ENCODE measurements at regions not wholly inside any gene's neighbourhood (a gene's known extent, or its start where the extent isn't known, plus 50 kb on each side); places are given as distances from the start of the nearest gene placed in this dataset.

DNA sequence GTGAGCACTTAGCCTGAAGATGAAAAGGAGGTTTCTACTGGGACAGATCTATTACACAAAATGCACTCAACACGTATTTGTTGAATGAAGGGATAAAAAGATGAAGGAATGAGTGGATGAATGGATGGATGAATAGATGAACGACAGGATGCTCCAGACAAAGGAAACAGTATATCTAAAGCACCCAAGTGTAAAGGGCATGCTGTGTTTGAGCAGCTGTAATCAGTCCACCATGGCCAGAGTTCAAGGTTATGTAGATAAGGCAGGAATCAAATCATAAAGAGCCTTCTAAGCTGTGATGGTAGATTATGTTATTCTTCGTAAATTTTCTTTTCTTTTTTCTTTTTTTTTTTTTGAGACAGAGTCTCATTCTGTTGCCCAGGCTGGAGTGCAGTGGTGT, 194.4 kb upstream of the FOXN2 start:
- H3K27me3 ChIP-seq (ENCODE audit: control insufficient read depth, extremely low read depth, insufficient read depth, low read length): no peaks in the 10 kb centered on the region
- no peak for TF ChIP-seq EZH2 (IDR thresholded peaks at IDR 0.05; ENCODE audit: low read length)
- TF ChIP-seq, protein P1, sequence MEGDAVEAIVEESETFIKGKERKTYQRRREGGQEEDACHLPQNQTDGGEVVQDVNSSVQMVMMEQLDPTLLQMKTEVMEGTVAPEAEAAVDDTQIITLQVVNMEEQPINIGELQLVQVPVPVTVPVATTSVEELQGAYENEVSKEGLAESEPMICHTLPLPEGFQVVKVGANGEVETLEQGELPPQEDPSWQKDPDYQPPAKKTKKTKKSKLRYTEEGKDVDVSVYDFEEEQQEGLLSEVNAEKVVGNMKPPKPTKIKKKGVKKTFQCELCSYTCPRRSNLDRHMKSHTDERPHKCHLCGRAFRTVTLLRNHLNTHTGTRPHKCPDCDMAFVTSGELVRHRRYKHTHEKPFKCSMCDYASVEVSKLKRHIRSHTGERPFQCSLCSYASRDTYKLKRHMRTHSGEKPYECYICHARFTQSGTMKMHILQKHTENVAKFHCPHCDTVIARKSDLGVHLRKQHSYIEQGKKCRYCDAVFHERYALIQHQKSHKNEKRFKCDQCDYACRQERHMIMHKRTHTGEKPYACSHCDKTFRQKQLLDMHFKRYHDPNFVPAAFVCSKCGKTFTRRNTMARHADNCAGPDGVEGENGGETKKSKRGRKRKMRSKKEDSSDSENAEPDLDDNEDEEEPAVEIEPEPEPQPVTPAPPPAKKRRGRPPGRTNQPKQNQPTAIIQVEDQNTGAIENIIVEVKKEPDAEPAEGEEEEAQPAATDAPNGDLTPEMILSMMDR (optimal IDR thresholded peaks at IDR 0.05 in 1 of 3, IDR thresholded peaks at IDR 0.05 in 1 of 3, conservative IDR thresholded peaks at IDR 0.05 in 1 of 3; ENCODE audit: extremely low read depth in 1 of 3, insufficient read depth in 2 of 3, low read length in 3 of 3): no peak

DNA sequence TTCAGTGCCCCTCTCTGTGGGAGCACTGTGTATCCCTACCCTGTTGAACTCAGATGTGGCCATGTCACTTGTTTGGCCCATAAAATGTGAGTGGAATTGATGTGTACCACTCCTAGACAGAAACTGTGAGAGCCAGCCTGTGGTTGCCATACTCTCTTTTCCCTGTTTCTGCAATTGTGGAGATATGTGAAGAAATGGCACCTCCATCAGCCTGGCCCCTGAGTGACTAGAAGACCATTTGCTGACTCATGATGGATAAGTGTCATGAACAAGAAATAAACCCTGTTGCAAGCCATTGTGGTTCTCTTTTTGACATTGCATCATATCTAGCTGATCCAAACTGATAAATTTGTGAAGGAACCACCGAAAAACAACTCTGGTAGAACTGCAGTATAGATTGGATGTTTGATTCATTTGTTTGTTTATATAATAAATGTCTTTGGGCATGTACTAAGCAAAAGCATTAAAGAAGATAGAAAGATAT, 193.7 kb upstream of the FOXN2 start:
- H3K4me3 ChIP-seq (ENCODE audit: control insufficient read depth in 2 of 3, extremely low read depth in 1 of 3, insufficient read depth in 2 of 3, low read depth in 1 of 3, low read length in 3 of 3): no peak overlapping the region
- no peaks in the 10 kb centered on the region for H3K9me1 ChIP-seq (ENCODE audit: control insufficient read depth, extremely low read depth, insufficient read depth, low read length)
- H3K36me3 ChIP-seq (ENCODE audit: control insufficient read depth in 2 of 2, extremely low read depth in 1 of 2, insufficient read depth in 2 of 2, low read length in 2 of 2): no peaks in the 10 kb centered on the region
- TF ChIP-seq, protein P1 (optimal IDR thresholded peaks at IDR 0.05 in 1 of 3, IDR thresholded peaks at IDR 0.05 in 1 of 3, conservative IDR thresholded peaks at IDR 0.05 in 1 of 3; ENCODE audit: extremely low read depth in 1 of 3, insufficient read depth in 2 of 3, low read length in 3 of 3): no peak
- no peak for TF ChIP-seq EZH2 (IDR thresholded peaks at IDR 0.05; ENCODE audit: low read length)
- H3K27me3 ChIP-seq (ENCODE audit: control insufficient read depth, extremely low read depth, insufficient read depth, low read length): no peaks in the 10 kb centered on the region
- H3K9ac ChIP-seq (ENCODE audit: control insufficient read depth, extremely low read depth, insufficient read depth, low read length): no peak overlapping the region
- H2AFZ ChIP-seq (ENCODE audit: control insufficient read depth, low read length): no peak overlapping the region
- H3K79me2 ChIP-seq (ENCODE audit: control insufficient read depth, insufficient read depth, low read length): no peaks in the 10 kb centered on the region
- H3K9me3 ChIP-seq (ENCODE audit: control insufficient read depth, low read depth, low read length): no peaks in the 10 kb centered on the region
- dilution Hi-C loops (cut with MboI; ENCODE audit: extremely low pct_ligation_motif_present, low sequenced_read_pairs): no loop called here
- no peak overlapping the region for H3K4me2 ChIP-seq (ENCODE audit: control insufficient read depth, extremely low read depth, insufficient read depth, low read depth, low read length)
- H3K4me1 ChIP-seq (ENCODE audit: control insufficient read depth, extremely low read depth, insufficient read depth, low read length): no peaks in the 10 kb centered on the region
- FAIRE-seq (no peak), DNase-seq (ENCODE audit: low read depth, low spot score) (no peak)
- H4K20me1 ChIP-seq (ENCODE audit: control insufficient read depth, extremely low read depth, insufficient read depth, low read length): no peaks in the 10 kb centered on the region
- no peak overlapping the region for H3K27ac ChIP-seq (ENCODE audit: control insufficient read depth, insufficient read depth, low read length)

More for the DNA sequence above, 194.4 kb upstream of the FOXN2 start:
- no peaks in the 10 kb centered on the region for H3K4me1 ChIP-seq (ENCODE audit: control insufficient read depth, extremely low read depth, insufficient read depth, low read length)
- H3K36me3 ChIP-seq (ENCODE audit: control insufficient read depth in 2 of 2, extremely low read depth in 1 of 2, insufficient read depth in 2 of 2, low read length in 2 of 2): no peaks in the 10 kb centered on the region
- no peaks in the 10 kb centered on the region for H3K79me2 ChIP-seq (ENCODE audit: control insufficient read depth, insufficient read depth, low read length)
- no peak overlapping the region for H2AFZ ChIP-seq (ENCODE audit: control insufficient read depth, low read length)
- DNase-seq (ENCODE audit: low read depth, low spot score) (no peak), FAIRE-seq (no peak)
- H3K9me3 ChIP-seq (ENCODE audit: control insufficient read depth, low read depth, low read length): no peaks in the 10 kb centered on the region
- no peak overlapping the region for H3K9ac ChIP-seq (ENCODE audit: control insufficient read depth, extremely low read depth, insufficient read depth, low read length)
- H3K9me1 ChIP-seq (ENCODE audit: control insufficient read depth, extremely low read depth, insufficient read depth, low read length): no peaks in the 10 kb centered on the region
- H4K20me1 ChIP-seq (ENCODE audit: control insufficient read depth, extremely low read depth, insufficient read depth, low read length): no peaks in the 10 kb centered on the region
- no peak overlapping the region for H3K4me2 ChIP-seq (ENCODE audit: control insufficient read depth, extremely low read depth, insufficient read depth, low read depth, low read length)
- H3K4me3 ChIP-seq (ENCODE audit: control insufficient read depth in 2 of 3, extremely low read depth in 1 of 3, insufficient read depth in 2 of 3, low read depth in 1 of 3, low read length in 3 of 3): no peak overlapping the region
- dilution Hi-C loops (cut with MboI; ENCODE audit: extremely low pct_ligation_motif_present, low sequenced_read_pairs): no loop called here
- H3K27ac ChIP-seq (ENCODE audit: control insufficient read depth, insufficient read depth, low read length): no peak overlapping the region
